A673 (cell line): ENCODE measurements at regions not wholly inside any gene's neighbourhood (a gene's known extent, or its start where the extent isn't known, plus 50 kb on each side); places are given as distances from the start of the nearest gene placed in this dataset.

Source experiments
- BruUV-seq: library from RNA; stranded (reverse); fragments of 400-500 nt; replicated peaks from 2 replicates; lab custom pipeline; 2021; lab: Mats Ljungman, UMichigan
- CTCF ChIA-PET: fragments of 300-600 bp; sonication (Branson Sonifier 250); formaldehyde crosslinking; loops from one replicate; lab custom pipeline; 2022; ENCODE audit warnings: antibody characterized with exemption; lab: Charles Lee
- POLR2A ChIA-PET: fragments of 300-600 bp; sonication (Branson Sonifier 250); formaldehyde crosslinking; loops from one replicate; lab custom pipeline; 2022; ENCODE audit warnings: antibody characterized with exemption; ENCODE audit not compliant: low non-redundant PET; lab: Charles Lee
- DNase-seq: peaks from one replicate; pipeline ENCODE4 v3.0.0-alpha.2; 2015; ENCODE audit warnings: low spot score
- H3K27ac ChIP-seq: fragments of 200-600 bp; sonication (generic); 2 replicates; pipeline ENCODE4 v1.5.1; 2016; ENCODE audit warnings: mixed run types, low read depth, mild to moderate bottlenecking, mixed read lengths, antibody characterized with exemption, low read length; ENCODE audit not compliant: poor library complexity, severe bottlenecking
- H3K27me3 ChIP-seq: fragments of 200-600 bp; sonication (generic); replicated peaks from 2 replicates; pipeline ENCODE4 v1.6.1; 2017; ENCODE audit warnings: mixed run types, low read depth, mild to moderate bottlenecking, mixed read lengths, antibody characterized with exemption, low read length; ENCODE audit not compliant: insufficient read depth, poor library complexity
- H3K36me3 ChIP-seq: fragments of 200-600 bp; sonication (generic); 2 replicates; pipeline ENCODE4 v1.6.1; 2016; ENCODE audit warnings: mixed run types, mild to moderate bottlenecking, mixed read lengths, antibody characterized with exemption, low read length; ENCODE audit not compliant: insufficient read depth, poor library complexity, severe bottlenecking
- H3K4me1 ChIP-seq: fragments of 200-600 bp; sonication (generic); 2 replicates; pipeline ENCODE4 v1.6.1; 2017; ENCODE audit warnings: mixed run types, mild to moderate bottlenecking, mixed read lengths, antibody characterized with exemption, low read length; ENCODE audit not compliant: insufficient read depth, poor library complexity, severe bottlenecking
- H3K4me3 ChIP-seq: fragments of 200-600 bp; sonication (generic); 2 replicates; pipeline ENCODE4 v1.5.1; 2016; ENCODE audit warnings: low read depth, mixed run types, mild to moderate bottlenecking, mixed read lengths, low read length; ENCODE audit not compliant: poor library complexity, severe bottlenecking
- H3K9me3 ChIP-seq: fragments of 200-600 bp; sonication (generic); 2 replicates; pipeline ENCODE4 v1.6.1; 2016; ENCODE audit warnings: mixed run types, low read depth, mild to moderate bottlenecking, mixed read lengths, antibody characterized with exemption, low read length; ENCODE audit not compliant: poor library complexity, severe bottlenecking
- CTCF ChIP-seq: fragments of 300-800, 200-600 bp; sonication (generic); conservative IDR thresholded peaks from 2 replicates; pipeline ENCODE4 v1.5.1; 2017; ENCODE audit warnings: low read depth, mild to moderate bottlenecking, antibody characterized with exemption, low read length, moderate library complexity, mixed read lengths
- EZH2 ChIP-seq: fragments of 200-600 bp; sonication (generic); IDR thresholded peaks from 2 replicates; pipeline ENCODE4 v1.6.1; 2017; ENCODE audit warnings: borderline replicate concordance, low read depth, mild to moderate bottlenecking, mixed read lengths, antibody characterized with exemption, low read length; ENCODE audit not compliant: poor library complexity, severe bottlenecking
- intact Hi-C: fragments of 100-400 bp; cut with micrococcal nuclease; formaldehyde crosslinking; loops from one replicate; pipeline ENCODE4 v1.10.0; 2022; ENCODE audit not compliant: unreplicated experiment

GRCh38 chr11:56890584-56891305 lies 98.0 kb upstream of the OR5AK2 start:
- BruUV-seq = no TSS peak
- Histone ChIP-seq H3K4me3 (no peak overlapping the region), H3K27ac (no peak overlapping the region), H3K4me1 (no peaks in the 10 kb centered on the region), H3K9me3 (no peaks in the 10 kb centered on the region), H3K27me3 (peaks cover 10% of the 10 kb centered on the region), H3K36me3 (no peaks in the 10 kb centered on the region)
- CTCF ChIA-PET = no interaction called here
- no peak for DNase-seq
- intact Hi-C loops = no loop called here
- TF ChIP-seq EZH2 (no peak), CTCF (no peak)
- POLR2A ChIA-PET = no interaction called here

GRCh38 chr11:56889986-56890385 lies 98.7 kb upstream of the OR5AK2 start:
- CTCF ChIA-PET = no interaction called here
- BruUV-seq = no TSS peak
- intact Hi-C loops = no loop called here
- TF ChIP-seq CTCF (no peak), EZH2 (no peak)
- Histone ChIP-seq H3K4me1 (no peaks in the 10 kb centered on the region), H3K9me3 (no peaks in the 10 kb centered on the region), H3K27me3 (peaks cover 10% of the 10 kb centered on the region), H3K36me3 (no peaks in the 10 kb centered on the region), H3K27ac (no peak overlapping the region), H3K4me3 (no peak overlapping the region)
- POLR2A ChIA-PET = no interaction called here
- no peak for DNase-seq

- POLR2A ChIA-PET = no interaction called here
- intact Hi-C loops = no loop called here
- CTCF ChIA-PET = no interaction called here
Observed at GRCh38 chr11:56887940-56888339, 100.8 kb upstream of the OR5AK2 start.

More at GRCh38 chr11:56887940-56888339, 100.8 kb upstream of the OR5AK2 start:
- no peaks in the 10 kb centered on the region for H3K36me3 ChIP-seq
- H3K4me1 ChIP-seq = no peaks in the 10 kb centered on the region
- no peak overlapping the region for H3K27ac ChIP-seq
- no peak for DNase-seq
- H3K9me3 ChIP-seq = no peaks in the 10 kb centered on the region
- H3K27me3 ChIP-seq = peaks cover 10% of the 10 kb centered on the region
- BruUV-seq = no TSS peak
- H3K4me3 ChIP-seq = no peak overlapping the region
- no peak for TF ChIP-seq EZH2
- TF ChIP-seq CTCF = no peak
